IMR-90 (cell line): ENCODE measurements at regions not wholly inside any gene's neighbourhood (a gene's known extent, or its start where the extent isn't known, plus 50 kb on each side); places are given as distances from the start of the nearest gene placed in this dataset.

Experiments
- CHD1 ChIP-seq: IDR thresholded peaks from 2 replicates; pipeline ENCODE4 v1.6.1; 2012; ENCODE audit warnings: low read depth, low read length, improper control_type of control experiment
- CTCF ChIP-seq: conservative IDR thresholded peaks from 2 replicates; pipeline ENCODE4 v1.5.1; 2012; ENCODE audit warnings: mild to moderate bottlenecking, low read depth, low read length, improper control_type of control experiment
- MXI1 ChIP-seq: IDR thresholded peaks from 2 replicates; pipeline ENCODE4 v1.6.1; 2012; ENCODE audit warnings: low read depth, mild to moderate bottlenecking, low read length, moderate library complexity, borderline replicate concordance

- peak; percentile 98 for TF ChIP-seq CTCF
- 0 out of 2 replicates have a peak, but pooled peaks have one; percentile 79 for TF ChIP-seq CHD1
- TF ChIP-seq MXI1 = peak; percentile 50; the same call in 1 of the 2 replicates
These were observed 158.4 kb upstream of the FAM20A start (continued) for GRCh38 chr17:68759343-68760140.
